KOPT-K1 (cell line): ENCODE measurements at regions not wholly inside any gene's neighbourhood (a gene's known extent, or its start where the extent isn't known, plus 50 kb on each side); places are given as distances from the start of the nearest gene placed in this dataset.

ENCODE experiments used
- H3K27ac ChIP-seq: fragments of 200-600 bp; sonication (generic); 2 replicates; pipeline ENCODE4 v1.5.1; 2016; ENCODE audit warnings: antibody characterized with exemption, mild to moderate bottlenecking, low read depth, low read length; ENCODE audit not compliant: poor library complexity, severe bottlenecking
- H3K36me3 ChIP-seq: fragments of 200-600 bp; sonication (generic); 2 replicates; pipeline ENCODE4 v1.5.1; 2017; ENCODE audit warnings: antibody characterized with exemption, mild to moderate bottlenecking, low read length, moderate library complexity; ENCODE audit not compliant: insufficient read depth
- H3K9me3 ChIP-seq: fragments of 200-600 bp; sonication (generic); 2 replicates; pipeline ENCODE4 v1.5.1; 2017; ENCODE audit warnings: antibody characterized with exemption, low read length, mild to moderate bottlenecking; ENCODE audit not compliant: insufficient read depth, poor library complexity, severe bottlenecking

GRCh38 chr7:16069998-16070397 is 351.3 kb downstream of the CRPPA start:
- H3K9me3 ChIP-seq, result no peaks in the 10 kb centered on the region
- no peaks in the 10 kb centered on the region for H3K36me3 ChIP-seq
- no peak overlapping the region for H3K27ac ChIP-seq

- H3K9me3 ChIP-seq, result no peaks in the 10 kb centered on the region
- no peak overlapping the region for H3K27ac ChIP-seq
- no peaks in the 10 kb centered on the region for H3K36me3 ChIP-seq
These were observed 353.2 kb downstream of the CRPPA start for GRCh38 chr7:16068183-16068582.

- Histone ChIP-seq H3K9me3 (no peaks in the 10 kb centered on the region), H3K36me3 (no peaks in the 10 kb centered on the region), H3K27ac (no peak overlapping the region)
These were observed 353.6 kb downstream of the CRPPA start for GRCh38 chr7:16067711-16068110.

GRCh38 chr7:16066805-16067459 is 354.4 kb downstream of the CRPPA start:
- H3K9me3 ChIP-seq, result no peaks in the 10 kb centered on the region
- H3K36me3 ChIP-seq, result no peaks in the 10 kb centered on the region
- H3K27ac ChIP-seq, result no peak overlapping the region

- Histone ChIP-seq H3K9me3 (no peaks in the 10 kb centered on the region), H3K27ac (no peak overlapping the region), H3K36me3 (no peaks in the 10 kb centered on the region)
These were observed 355.4 kb downstream of the CRPPA start for GRCh38 chr7:16065939-16066338.

- Histone ChIP-seq H3K36me3 (no peaks in the 10 kb centered on the region), H3K27ac (no peak overlapping the region)
These were observed 357.3 kb downstream of the CRPPA start for GRCh38 chr7:16063716-16064675.

GRCh38 chr7:16063221-16063620 is 358.1 kb downstream of the CRPPA start:
- Histone ChIP-seq H3K9me3 (no peaks in the 10 kb centered on the region), H3K36me3 (no peaks in the 10 kb centered on the region), H3K27ac (no peak overlapping the region)

More at GRCh38 chr7:16063716-16064675, 357.3 kb downstream of the CRPPA start:
- no peaks in the 10 kb centered on the region for H3K9me3 ChIP-seq

- Histone ChIP-seq H3K27ac (no peak overlapping the region), H3K9me3 (no peaks in the 10 kb centered on the region), H3K36me3 (no peaks in the 10 kb centered on the region)
These were observed 359.1 kb downstream of the CRPPA start for GRCh38 chr7:16062269-16062668.

GRCh38 chr7:16061630-16062029 is 359.7 kb downstream of the CRPPA start:
- Histone ChIP-seq H3K27ac (no peak overlapping the region), H3K36me3 (no peaks in the 10 kb centered on the region), H3K9me3 (no peaks in the 10 kb centered on the region)

- H3K27ac ChIP-seq, result no peak overlapping the region
- H3K9me3 ChIP-seq, result no peaks in the 10 kb centered on the region
These were observed 360.3 kb downstream of the CRPPA start for GRCh38 chr7:16061011-16061410.

GRCh38 chr7:16060502-16060901 is 360.8 kb downstream of the CRPPA start:
- Histone ChIP-seq H3K36me3 (no peaks in the 10 kb centered on the region), H3K9me3 (no peaks in the 10 kb centered on the region), H3K27ac (no peak overlapping the region)

More at GRCh38 chr7:16061011-16061410, 360.3 kb downstream of the CRPPA start:
- H3K36me3 ChIP-seq, result no peaks in the 10 kb centered on the region

- Histone ChIP-seq H3K9me3 (no peaks in the 10 kb centered on the region), H3K36me3 (no peaks in the 10 kb centered on the region), H3K27ac (no peak overlapping the region)
These were observed 365.9 kb downstream of the CRPPA start for GRCh38 chr7:16055263-16055976.

- H3K36me3 ChIP-seq, result no peaks in the 10 kb centered on the region
- H3K9me3 ChIP-seq, result no peaks in the 10 kb centered on the region
- H3K27ac ChIP-seq, result no peak overlapping the region
These were observed 365.2 kb upstream of the MEOX2 start for GRCh38 chr7:16051561-16052255.

GRCh38 chr7:16046041-16046440 is 359.6 kb upstream of the MEOX2 start:
- no peaks in the 10 kb centered on the region for H3K9me3 ChIP-seq
- no peak overlapping the region for H3K27ac ChIP-seq
- no peaks in the 10 kb centered on the region for H3K36me3 ChIP-seq
